Endothelial cell of umbilical vein (primary cell): ENCODE measurements at regions not wholly inside any gene's neighbourhood (a gene's known extent, or its start where the extent isn't known, plus 50 kb on each side); places are given as distances from the start of the nearest gene placed in this dataset.

Experiments
- BruUV-seq: library from RNA; stranded (reverse); fragments of 400-500 nt; replicated peaks from 2 replicates; lab custom pipeline; 2021; lab: Mats Ljungman, UMichigan
- CTCF ChIA-PET: fragments of 300-600, 350-600 bp; sonication (Branson Sonifier 250); formaldehyde crosslinking; loops from one replicate; lab custom pipeline; 2021; ENCODE audit warnings: antibody characterized with exemption, inconsistent platforms; lab: Charles Lee
- POLR2A ChIA-PET: fragments of 300-600, 350-600 bp; sonication (Branson Sonifier 250); formaldehyde crosslinking; loops from one replicate; lab custom pipeline; 2021; ENCODE audit warnings: antibody characterized with exemption, inconsistent platforms; lab: Charles Lee
- DNase-seq: peaks from one replicate; pipeline ENCODE4 v3.0.0-alpha.2; 2011; ENCODE audit warnings: low read depth, low spot score
- FAIRE-seq: peaks from 2 replicates; lab custom pipeline; 2011; peaks lifted over from hg19 to GRCh38; lab: Jason Lieb, UNC
- H2AFZ ChIP-seq: 2 replicates; pipeline ENCODE4 v1.6.0; 2012; ENCODE audit warnings: low read depth, low read length, control low read depth, inconsistent platforms
- H3K27ac ChIP-seq: 2 replicates; pipeline ENCODE4 v1.5.1; 2011; ENCODE audit warnings: low read depth, mild to moderate bottlenecking, control low read depth, low read length, moderate library complexity; ENCODE audit not compliant: insufficient read depth
- H3K27me3 ChIP-seq, 2 experiments: 2 replicates each; pipeline versions ENCODE4 v1.6.0 to v1.6.1; 2011; ENCODE audit warnings: low read length in 2 of 2, mixed read lengths in 1 of 2; ENCODE audit not compliant: control insufficient read depth in 2 of 2, insufficient read depth in 2 of 2
- H3K36me3 ChIP-seq, 2 experiments: 2 replicates in 1 of 2; 3 replicates in 1 of 2; pipeline ENCODE4 v1.5.1; 2011; ENCODE audit warnings: low read length in 2 of 2, mild to moderate bottlenecking in 1 of 2, moderate library complexity in 1 of 2; ENCODE audit not compliant: control insufficient read depth in 2 of 2, insufficient read depth in 2 of 2; ENCODE audit errors: extremely low read depth in 1 of 2
- H3K4me1 ChIP-seq: 3 replicates; pipeline ENCODE4 v1.5.1; 2011; ENCODE audit warnings: mild to moderate bottlenecking, low read length; ENCODE audit not compliant: control insufficient read depth, insufficient read depth; ENCODE audit errors: extremely low read depth
- H3K4me2 ChIP-seq: 2 replicates; pipeline ENCODE4 v1.6.1; 2011; ENCODE audit warnings: low read length, control low read depth, mixed read lengths; ENCODE audit not compliant: insufficient read depth
- H3K4me3 ChIP-seq, 3 experiments: fragments of 200-600 bp in 1 of 3; sonication (generic), shearing (Covaris generic) in 1 of 3; replicated peaks in 1 of 3; 2 replicates each; pipeline ENCODE4 v1.5.1; 2011 to 2016; ENCODE audit warnings: control low read depth in 3 of 3, low read length in 3 of 3, mild to moderate bottlenecking in 2 of 3, inconsistent platforms in 1 of 3, low read depth in 1 of 3, moderate library complexity in 1 of 3; ENCODE audit not compliant: insufficient read depth in 1 of 3
- H3K79me2 ChIP-seq: 2 replicates; pipeline ENCODE4 v1.6.0; 2012; ENCODE audit warnings: low read length, inconsistent platforms; ENCODE audit not compliant: control insufficient read depth, insufficient read depth
- H3K9ac ChIP-seq: replicated peaks from 2 replicates; pipeline ENCODE3; 2011; ENCODE audit warnings: low read length, control low read depth; ENCODE audit not compliant: insufficient read depth; ENCODE audit errors: extremely low read depth
- H3K9me1 ChIP-seq: replicated peaks from 3 replicates; pipeline ENCODE4 v1.6.0; 2011; ENCODE audit warnings: mild to moderate bottlenecking, low read length; ENCODE audit not compliant: control insufficient read depth, insufficient read depth; ENCODE audit errors: extremely low read depth
- H3K9me3 ChIP-seq: replicated peaks from 2 replicates; pipeline ENCODE4 v1.5.1; 2012; ENCODE audit warnings: low read length, inconsistent platforms; ENCODE audit not compliant: control insufficient read depth, insufficient read depth
- H4K20me1 ChIP-seq: replicated peaks from 2 replicates; pipeline ENCODE3; 2011; ENCODE audit warnings: mild to moderate bottlenecking, low read length; ENCODE audit not compliant: control insufficient read depth, insufficient read depth; ENCODE audit errors: extremely low read depth
- EZH2 ChIP-seq: IDR thresholded peaks from 2 replicates; pipeline ENCODE4 v1.6.1; 2012; ENCODE audit warnings: borderline replicate concordance, low read depth, mild to moderate bottlenecking, moderate library complexity, low read length, inconsistent platforms; ENCODE audit not compliant: severe bottlenecking
- FOS ChIP-seq: IDR thresholded peaks from 2 replicates; pipeline ENCODE4 v1.6.1; 2011; ENCODE audit warnings: mild to moderate bottlenecking, low read length, moderate library complexity, borderline replicate concordance; ENCODE audit not compliant: insufficient read depth
- JUN ChIP-seq: IDR thresholded peaks from 2 replicates; pipeline ENCODE4 v1.6.1; 2011; ENCODE audit warnings: borderline replicate concordance, low read depth; ENCODE audit not compliant: insufficient read length, insufficient read depth
- MYC ChIP-seq: IDR thresholded peaks from one replicate; pipeline ENCODE4 v1.6.1; 2011; ENCODE audit warnings: mild to moderate bottlenecking, low read depth, low read length
- POLR2A ChIP-seq: IDR thresholded peaks from 2 replicates; pipeline ENCODE4 v1.6.1; 2012; ENCODE audit warnings: low read depth, mild to moderate bottlenecking, control low read depth, low read length
- POLR2AphosphoS5 ChIP-seq: IDR thresholded peaks from 2 replicates; pipeline ENCODE4 v1.6.1; 2012; ENCODE audit warnings: low read depth, mild to moderate bottlenecking, control low read depth, low read length, moderate library complexity; ENCODE audit not compliant: insufficient read depth
- dilution Hi-C: fragments of 300-500 bp; cut with MboI; formaldehyde crosslinking; loops from one replicate; pipeline ENCODE4 v1.15.0; 2019; ENCODE audit warnings: low sequenced_read_pairs; ENCODE audit not compliant: extremely low pct_ligation_motif_present
- intact Hi-C: fragments of 100-400 bp; cut with micrococcal nuclease; formaldehyde crosslinking; loops from one replicate; pipeline ENCODE4 v1.10.0; 2022

GRCh38 chr2:7552825-7553570 is 635.8 kb downstream of the RNF144A start:
- Histone ChIP-seq H3K79me2 (no peaks in the 10 kb centered on the region), H3K9me1 (no peaks in the 10 kb centered on the region), H3K27ac (no peak overlapping the region), H3K27me3 (no peaks in the 10 kb centered on the region), H3K4me2 (no peak overlapping the region), H3K36me3 (no peaks in the 10 kb centered on the region), H3K9ac (no peak overlapping the region), H4K20me1 (no peaks in the 10 kb centered on the region), H2AFZ (no peak overlapping the region), H3K9me3 (peaks cover 6% of the 10 kb centered on the region), H3K4me1 (no peaks in the 10 kb centered on the region), H3K4me3 (no peak overlapping the region)
- intact Hi-C loops, result no loop called here
- dilution Hi-C loops, result no loop called here
- TF ChIP-seq FOS, result no peak
- TF ChIP-seq MYC, result no peak
- no peak for TF ChIP-seq EZH2
- TF ChIP-seq POLR2AphosphoS5, result no peak
- no peak for TF ChIP-seq POLR2A
- CTCF ChIA-PET, result no interaction called here
- no TSS peak for BruUV-seq
- DNase-seq, result no peak
- FAIRE-seq, result no peak
- POLR2A ChIA-PET, result no interaction called here

- dilution Hi-C loops, result no loop called here
- H3K79me2 ChIP-seq, result no peaks in the 10 kb centered on the region
- no peak for DNase-seq
- FAIRE-seq, result no peak
- no peaks in the 10 kb centered on the region for H4K20me1 ChIP-seq
- CTCF ChIA-PET, result no interaction called here
- no peak overlapping the region for H3K4me2 ChIP-seq
- no TSS peak for BruUV-seq
- no peaks in the 10 kb centered on the region for H3K9me1 ChIP-seq
- no peak overlapping the region for H3K4me3 ChIP-seq
- no peak overlapping the region for H2AFZ ChIP-seq
- POLR2A ChIA-PET, result no interaction called here
- no peak overlapping the region for H3K9ac ChIP-seq
- no peaks in the 10 kb centered on the region for H3K36me3 ChIP-seq
- no peaks in the 10 kb centered on the region for H3K27me3 ChIP-seq
- no peak for TF ChIP-seq POLR2A
- no peak for TF ChIP-seq JUN
- intact Hi-C loops, result no loop called here
- H3K4me1 ChIP-seq, result no peaks in the 10 kb centered on the region
- no peak overlapping the region for H3K27ac ChIP-seq
- peaks cover 4% of the 10 kb centered on the region for H3K9me3 ChIP-seq
Observed at GRCh38 chr2:7555260-7555659, 638.0 kb downstream of the RNF144A start.
